ENCODE measurements at regions not wholly inside any gene's neighbourhood (a gene's known extent, or its start where the extent isn't known, plus 50 kb on each side); places are given as distances from the start of the nearest gene placed in this dataset.

DNA sequence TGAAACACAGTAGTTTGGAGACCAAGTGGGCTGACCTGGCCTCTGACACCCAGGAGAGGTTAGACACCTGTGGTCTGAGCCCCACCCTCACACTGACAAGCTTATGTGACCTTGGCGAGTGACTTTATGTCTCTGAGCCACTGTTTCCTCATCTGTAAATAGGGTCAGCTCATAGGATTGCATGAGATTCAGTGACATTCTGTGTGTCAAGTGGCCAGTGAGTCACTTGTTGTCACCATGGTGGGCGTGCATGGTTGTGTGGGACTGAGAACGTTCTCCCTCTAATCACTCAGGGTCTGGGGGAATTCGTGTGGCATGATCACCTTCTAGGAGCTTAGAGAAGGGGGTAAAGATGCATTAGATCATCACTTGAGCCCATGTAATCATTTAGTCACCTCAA lies 146.4 kb downstream of the PHETA1 start:
- TF ChIP-seq CTCF (IDR thresholded peaks at IDR 0.05; ENCODE audit: insufficient read depth, low read length) (no peak), POLR2AphosphoS5 (IDR thresholded peaks at IDR 0.05; ENCODE audit: low read depth) (no peak), SPI1 (IDR thresholded peaks at IDR 0.05; ENCODE audit: borderline replicate concordance, low read depth) (no peak), REST (IDR thresholded peaks at IDR 0.05; ENCODE audit: insufficient replicate concordance, low read depth) (no peak), GABPA (IDR thresholded peaks at IDR 0.05; ENCODE audit: low read depth) (no peak)

Data from HL-60 (cell line).